Endothelial cell of umbilical vein (primary cell): ENCODE measurements at regions not wholly inside any gene's neighbourhood (a gene's known extent, or its start where the extent isn't known, plus 50 kb on each side); places are given as distances from the start of the nearest gene placed in this dataset.

Source experiments
- BruUV-seq: library from RNA; stranded (reverse); fragments of 400-500 nt; replicated peaks from 2 replicates; lab custom pipeline; 2021; lab: Mats Ljungman, UMichigan
- CTCF ChIA-PET: fragments of 300-600, 350-600 bp; sonication (Branson Sonifier 250); formaldehyde crosslinking; loops from one replicate; lab custom pipeline; 2021; ENCODE audit warnings: antibody characterized with exemption, inconsistent platforms; lab: Charles Lee
- POLR2A ChIA-PET: fragments of 300-600, 350-600 bp; sonication (Branson Sonifier 250); formaldehyde crosslinking; loops from one replicate; lab custom pipeline; 2021; ENCODE audit warnings: antibody characterized with exemption, inconsistent platforms; lab: Charles Lee
- DNase-seq: peaks from one replicate; pipeline ENCODE4 v3.0.0-alpha.2; 2011; ENCODE audit warnings: low read depth, low spot score
- FAIRE-seq: peaks from 2 replicates; lab custom pipeline; 2011; peaks lifted over from hg19 to GRCh38; lab: Jason Lieb, UNC
- H2AFZ ChIP-seq: 2 replicates; pipeline ENCODE4 v1.6.0; 2012; ENCODE audit warnings: low read depth, low read length, control low read depth, inconsistent platforms
- H3K27ac ChIP-seq: 2 replicates; pipeline ENCODE4 v1.5.1; 2011; ENCODE audit warnings: low read depth, mild to moderate bottlenecking, control low read depth, low read length, moderate library complexity; ENCODE audit not compliant: insufficient read depth
- H3K27me3 ChIP-seq, 2 experiments: 2 replicates each; pipeline versions ENCODE4 v1.6.0 to v1.6.1; 2011; ENCODE audit warnings: low read length in 2 of 2, mixed read lengths in 1 of 2; ENCODE audit not compliant: control insufficient read depth in 2 of 2, insufficient read depth in 2 of 2
- H3K36me3 ChIP-seq, 2 experiments: 2 replicates in 1 of 2; 3 replicates in 1 of 2; pipeline ENCODE4 v1.5.1; 2011; ENCODE audit warnings: low read length in 2 of 2, mild to moderate bottlenecking in 1 of 2, moderate library complexity in 1 of 2; ENCODE audit not compliant: control insufficient read depth in 2 of 2, insufficient read depth in 2 of 2; ENCODE audit errors: extremely low read depth in 1 of 2
- H3K4me1 ChIP-seq: 3 replicates; pipeline ENCODE4 v1.5.1; 2011; ENCODE audit warnings: mild to moderate bottlenecking, low read length; ENCODE audit not compliant: control insufficient read depth, insufficient read depth; ENCODE audit errors: extremely low read depth
- H3K4me2 ChIP-seq: 2 replicates; pipeline ENCODE4 v1.6.1; 2011; ENCODE audit warnings: low read length, control low read depth, mixed read lengths; ENCODE audit not compliant: insufficient read depth
- H3K4me3 ChIP-seq, 3 experiments: fragments of 200-600 bp in 1 of 3; sonication (generic), shearing (Covaris generic) in 1 of 3; replicated peaks in 1 of 3; 2 replicates each; pipeline ENCODE4 v1.5.1; 2011 to 2016; ENCODE audit warnings: control low read depth in 3 of 3, low read length in 3 of 3, mild to moderate bottlenecking in 2 of 3, inconsistent platforms in 1 of 3, low read depth in 1 of 3, moderate library complexity in 1 of 3; ENCODE audit not compliant: insufficient read depth in 1 of 3
- H3K79me2 ChIP-seq: 2 replicates; pipeline ENCODE4 v1.6.0; 2012; ENCODE audit warnings: low read length, inconsistent platforms; ENCODE audit not compliant: control insufficient read depth, insufficient read depth
- H3K9ac ChIP-seq: replicated peaks from 2 replicates; pipeline ENCODE3; 2011; ENCODE audit warnings: low read length, control low read depth; ENCODE audit not compliant: insufficient read depth; ENCODE audit errors: extremely low read depth
- H3K9me1 ChIP-seq: replicated peaks from 3 replicates; pipeline ENCODE4 v1.6.0; 2011; ENCODE audit warnings: mild to moderate bottlenecking, low read length; ENCODE audit not compliant: control insufficient read depth, insufficient read depth; ENCODE audit errors: extremely low read depth
- H3K9me3 ChIP-seq: replicated peaks from 2 replicates; pipeline ENCODE4 v1.5.1; 2012; ENCODE audit warnings: low read length, inconsistent platforms; ENCODE audit not compliant: control insufficient read depth, insufficient read depth
- H4K20me1 ChIP-seq: replicated peaks from 2 replicates; pipeline ENCODE3; 2011; ENCODE audit warnings: mild to moderate bottlenecking, low read length; ENCODE audit not compliant: control insufficient read depth, insufficient read depth; ENCODE audit errors: extremely low read depth
- CTCF ChIP-seq, 2 donors: IDR thresholded peaks; 1 replicate in 1 of 2; 2 replicates in 1 of 2; pipeline ENCODE4 v1.5.1; 2011; ENCODE audit warnings: low read length in 2 of 2, mild to moderate bottlenecking in 2 of 2, moderate library complexity in 2 of 2, control low read depth in 1 of 2, inconsistent platforms in 1 of 2, low read depth in 1 of 2; ENCODE audit not compliant: insufficient read depth in 1 of 2; ENCODE audit errors: extremely low read depth in 1 of 2
- EZH2 ChIP-seq: IDR thresholded peaks from 2 replicates; pipeline ENCODE4 v1.6.1; 2012; ENCODE audit warnings: borderline replicate concordance, low read depth, mild to moderate bottlenecking, moderate library complexity, low read length, inconsistent platforms; ENCODE audit not compliant: severe bottlenecking
- FOS ChIP-seq: IDR thresholded peaks from 2 replicates; pipeline ENCODE4 v1.6.1; 2011; ENCODE audit warnings: mild to moderate bottlenecking, low read length, moderate library complexity, borderline replicate concordance; ENCODE audit not compliant: insufficient read depth
- GATA2 ChIP-seq: IDR thresholded peaks from 2 replicates; pipeline ENCODE4 v1.7.0; 2011; ENCODE audit warnings: low read depth, mild to moderate bottlenecking, moderate library complexity, mixed read lengths, low read length; ENCODE audit not compliant: insufficient read length, insufficient read depth
- JUN ChIP-seq: IDR thresholded peaks from 2 replicates; pipeline ENCODE4 v1.6.1; 2011; ENCODE audit warnings: borderline replicate concordance, low read depth; ENCODE audit not compliant: insufficient read length, insufficient read depth
- MAX ChIP-seq: IDR thresholded peaks from 2 replicates; pipeline ENCODE4 v1.6.1; 2011; ENCODE audit not compliant: insufficient read depth, insufficient read length
- MYC ChIP-seq: IDR thresholded peaks from one replicate; pipeline ENCODE4 v1.6.1; 2011; ENCODE audit warnings: mild to moderate bottlenecking, low read depth, low read length
- POLR2A ChIP-seq: IDR thresholded peaks from 2 replicates; pipeline ENCODE4 v1.6.1; 2012; ENCODE audit warnings: low read depth, mild to moderate bottlenecking, control low read depth, low read length
- POLR2AphosphoS5 ChIP-seq: IDR thresholded peaks from 2 replicates; pipeline ENCODE4 v1.6.1; 2012; ENCODE audit warnings: low read depth, mild to moderate bottlenecking, control low read depth, low read length, moderate library complexity; ENCODE audit not compliant: insufficient read depth
- dilution Hi-C: fragments of 300-500 bp; cut with MboI; formaldehyde crosslinking; loops from one replicate; pipeline ENCODE4 v1.15.0; 2019; ENCODE audit warnings: low sequenced_read_pairs; ENCODE audit not compliant: extremely low pct_ligation_motif_present
- intact Hi-C: fragments of 100-400 bp; cut with micrococcal nuclease; formaldehyde crosslinking; loops from one replicate; pipeline ENCODE4 v1.10.0; 2022

DNA sequence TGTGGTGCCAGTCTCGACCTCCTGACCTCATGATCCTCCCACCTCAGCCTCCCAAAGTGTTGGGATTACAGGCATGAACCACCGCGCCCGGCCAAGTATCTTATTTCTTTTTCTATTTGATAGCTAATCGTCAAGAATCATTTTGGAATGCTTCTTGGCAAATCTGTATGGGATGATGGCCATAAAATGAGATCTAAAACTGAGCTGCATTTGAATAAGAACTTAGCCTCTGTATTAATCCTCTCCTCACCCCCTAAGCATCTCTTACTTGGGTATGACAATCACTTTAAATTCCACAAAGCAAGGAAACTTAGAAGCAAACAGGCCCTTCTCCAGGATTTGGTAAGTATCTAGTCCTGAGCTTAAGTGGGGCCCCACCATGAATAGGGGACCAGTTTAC, 108.9 kb upstream of the BTBD3 start:
- H3K9me1 ChIP-seq = no peaks in the 10 kb centered on the region
- H3K4me1 ChIP-seq = peaks cover 8% of the 10 kb centered on the region
- no peak overlapping the region for H3K9ac ChIP-seq
- POLR2A ChIA-PET = no interaction called here
- H3K27me3 ChIP-seq = no peaks in the 10 kb centered on the region
- no peak overlapping the region for H3K4me3 ChIP-seq
- no peak overlapping the region for H3K4me2 ChIP-seq
- no peak overlapping the region for H2AFZ ChIP-seq
- no peak overlapping the region for H3K27ac ChIP-seq
- H3K79me2 ChIP-seq = no peaks in the 10 kb centered on the region
- FAIRE-seq (no peak), DNase-seq (no peak)
- TF ChIP-seq POLR2AphosphoS5 (no peak), JUN (no peak), EZH2 (no peak), GATA2 (no peak), MYC (no peak), CTCF (IDR thresholded peaks at IDR 0.05; ENCODE audit: extremely low read depth in 1 of 2, insufficient read depth in 1 of 2, low read depth in 1 of 2, low read length in 2 of 2) (no peak), FOS (no peak), MAX (no peak), POLR2A (no peak)
- no peaks in the 10 kb centered on the region for H3K9me3 ChIP-seq
- CTCF ChIA-PET = no interaction called here
- intact Hi-C loops = no loop called here
- no TSS peak for BruUV-seq
- dilution Hi-C loops = no loop called here
- no peaks in the 10 kb centered on the region for H3K36me3 ChIP-seq
- no peaks in the 10 kb centered on the region for H4K20me1 ChIP-seq
